HG03025 (cell line): ENCODE measurements at regions not wholly inside any gene's neighbourhood (a gene's known extent, or its start where the extent isn't known, plus 50 kb on each side); places are given as distances from the start of the nearest gene placed in this dataset.

Experiments
- ATAC-seq: cut with Tn5 transposase; IDR thresholded peaks from one replicate; pipeline ENCODE4 v1.9.1; 2021; ENCODE audit warnings: mild to moderate bottlenecking, moderate library complexity; ENCODE audit not compliant: unreplicated experiment, low FRiP score

DNA sequence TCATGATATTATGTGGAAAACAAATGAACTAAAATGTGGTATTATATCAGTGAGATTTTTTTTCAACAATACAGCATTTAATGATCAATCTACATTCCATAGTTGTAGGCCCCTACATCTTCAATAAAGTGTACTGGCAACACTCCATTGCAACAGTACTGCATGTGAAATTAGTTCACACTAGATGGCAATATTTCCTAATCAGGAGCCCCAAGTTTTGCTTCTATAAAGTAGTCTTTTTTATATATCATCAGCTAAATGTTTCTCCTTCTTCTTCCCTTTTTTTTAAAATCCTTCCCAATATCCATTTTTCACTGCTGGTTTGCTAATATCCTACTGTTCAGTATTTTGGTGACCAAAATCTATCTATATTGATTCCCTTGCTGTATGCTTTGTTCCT is 528.3 kb upstream of the ATXN8OS start:
- ATAC-seq = no peak

DNA sequence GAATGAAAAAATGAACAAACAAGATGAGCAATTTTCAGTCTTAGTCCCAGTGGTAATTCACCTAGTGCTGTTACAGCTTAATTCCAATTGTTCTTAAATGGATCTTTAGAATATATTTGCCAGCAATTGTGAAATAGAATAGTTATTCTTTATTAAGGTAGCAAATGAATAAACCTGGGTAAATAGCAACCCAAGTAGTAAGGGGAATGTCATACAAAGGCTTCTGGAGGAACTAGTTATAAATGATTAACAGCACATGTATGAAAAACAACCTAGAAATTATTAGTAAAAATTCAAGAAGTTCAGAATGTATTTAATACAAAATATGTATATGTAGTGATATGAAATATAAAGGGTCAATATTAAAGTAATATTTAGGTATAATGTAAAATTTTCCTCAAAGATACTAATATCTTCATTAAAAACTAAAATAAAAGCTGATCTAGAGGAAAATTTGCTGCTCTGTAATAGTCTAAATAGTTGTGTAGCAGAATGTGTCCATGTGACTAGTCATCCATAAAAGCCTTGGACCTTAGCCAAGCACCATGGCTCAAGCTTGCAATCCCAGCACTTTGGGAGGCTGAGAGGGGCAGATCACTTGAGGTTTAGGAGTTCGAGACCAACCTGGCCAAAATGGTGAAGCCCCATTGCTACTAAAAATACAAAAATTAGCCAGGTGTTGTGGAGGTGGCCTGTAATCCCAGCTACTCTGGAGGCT is 535.9 kb upstream of the ATXN8OS start:
- ATAC-seq = no peak

DNA sequence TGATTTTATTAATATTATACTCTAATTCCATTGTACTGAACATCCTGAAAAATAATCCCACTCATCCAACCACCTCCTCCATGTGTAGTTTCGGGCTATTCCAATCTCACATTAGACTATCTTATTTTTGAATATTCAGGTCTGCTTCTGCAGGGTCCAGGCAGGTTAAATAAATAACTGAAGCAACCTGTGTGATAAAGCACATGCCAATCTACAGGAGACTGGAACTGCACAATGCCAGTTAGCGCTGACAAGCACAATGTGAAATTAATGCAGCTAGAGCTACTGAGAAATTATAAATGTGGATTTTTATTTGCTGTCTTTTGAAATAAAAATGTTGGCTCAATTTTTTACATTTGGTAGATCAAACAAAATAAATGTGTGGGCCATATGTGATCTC is 540.1 kb upstream of the ATXN8OS start:
- no peak for ATAC-seq

DNA sequence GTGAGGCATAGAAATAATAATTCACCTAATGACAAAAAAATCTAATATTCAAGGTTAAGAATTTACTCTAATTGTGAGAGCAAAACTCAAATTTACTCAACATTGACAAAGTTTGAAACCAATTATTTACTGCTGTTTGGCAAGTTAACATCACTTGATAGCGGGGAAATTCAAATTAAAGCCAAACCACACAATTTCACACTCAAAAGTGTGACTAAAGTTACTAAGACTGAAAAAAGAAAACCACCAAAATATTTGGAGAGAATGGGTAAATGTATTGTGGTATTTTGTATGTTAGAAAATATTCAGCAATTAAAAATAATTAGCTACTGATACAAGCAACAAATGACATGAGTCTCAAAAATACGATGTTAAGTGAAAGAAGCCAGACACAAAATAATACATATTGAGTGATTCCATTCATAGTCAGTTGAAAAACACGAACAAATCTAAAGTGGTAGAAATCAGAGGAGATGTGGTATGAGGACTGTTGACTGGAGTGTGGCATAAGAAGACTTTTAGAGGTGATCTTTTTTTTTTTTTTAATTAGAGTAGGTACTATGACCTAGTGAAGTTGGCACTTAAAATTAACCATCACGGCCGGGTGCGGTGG is 541.4 kb upstream of the ATXN8OS start:
- ATAC-seq = no peak

DNA sequence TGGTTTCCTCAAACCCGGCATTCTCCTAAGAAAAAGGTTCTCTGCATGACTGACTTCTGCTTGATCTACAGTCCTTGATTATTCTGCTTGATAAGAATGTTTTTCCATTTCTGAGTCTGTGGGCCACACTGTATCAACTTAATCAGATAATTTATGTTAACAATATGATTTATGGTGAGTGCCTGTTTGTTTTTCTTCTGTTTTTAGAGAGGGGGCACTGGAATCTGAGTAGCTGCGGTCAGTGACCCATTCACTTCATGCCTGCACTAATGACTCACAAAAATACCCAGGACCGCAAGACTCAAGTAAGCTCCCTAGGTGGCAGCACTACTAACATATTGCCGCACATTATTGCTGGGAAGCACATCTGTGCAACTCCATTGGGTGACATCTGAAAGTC is 542.3 kb upstream of the ATXN8OS start:
- peak; percentile 65 for ATAC-seq

DNA sequence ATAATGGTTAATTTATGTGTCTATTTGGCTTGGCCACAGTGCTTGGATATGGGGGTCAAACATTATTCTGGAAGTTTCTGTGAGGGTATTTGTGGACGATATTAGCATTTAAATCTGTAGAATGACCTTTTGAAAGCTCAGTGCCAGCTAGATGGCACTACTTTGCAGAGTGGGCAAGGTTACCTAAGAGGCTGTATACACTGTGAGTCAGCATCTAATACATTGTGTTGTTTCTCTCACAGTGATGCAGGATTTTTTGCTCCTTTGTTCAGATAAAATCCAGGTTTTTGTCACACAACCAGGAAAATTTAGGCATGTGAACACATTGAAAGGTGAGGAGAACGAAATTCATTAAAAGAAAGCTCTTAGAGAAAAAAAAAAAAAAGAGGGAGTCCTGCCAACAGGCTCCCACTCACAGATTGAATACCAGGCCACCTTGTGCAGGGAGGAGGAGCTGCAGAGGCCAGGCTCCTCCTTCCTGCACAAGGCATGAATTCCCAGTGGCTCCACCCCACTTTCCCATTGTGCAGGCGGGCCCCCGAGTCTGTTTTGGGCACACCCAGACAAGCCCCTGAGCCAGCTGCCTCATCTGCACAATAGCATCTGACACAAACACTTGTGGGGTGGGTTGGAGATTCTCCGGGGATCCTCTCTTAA is 551.0 kb upstream of the ATXN8OS start:
- no peak for ATAC-seq

DNA sequence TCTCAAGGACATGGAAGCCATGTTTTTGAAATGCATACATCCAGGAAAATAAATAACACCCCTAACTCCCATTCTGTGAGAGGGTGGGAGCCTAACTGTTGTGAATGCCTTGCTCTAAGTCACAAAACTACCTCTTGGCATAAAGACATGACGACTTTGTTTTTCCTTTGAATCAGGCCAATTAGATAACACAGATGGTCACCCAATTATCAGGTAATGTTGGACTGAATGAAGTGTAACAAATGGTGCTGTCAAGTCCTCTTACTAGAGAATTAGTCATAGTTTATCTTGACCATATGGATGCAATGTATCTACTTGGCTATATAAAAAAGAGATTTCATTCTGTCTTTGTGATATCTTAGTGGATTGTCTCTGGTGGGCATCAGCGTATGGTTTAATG is 553.6 kb upstream of the ATXN8OS start:
- ATAC-seq = no peak

DNA sequence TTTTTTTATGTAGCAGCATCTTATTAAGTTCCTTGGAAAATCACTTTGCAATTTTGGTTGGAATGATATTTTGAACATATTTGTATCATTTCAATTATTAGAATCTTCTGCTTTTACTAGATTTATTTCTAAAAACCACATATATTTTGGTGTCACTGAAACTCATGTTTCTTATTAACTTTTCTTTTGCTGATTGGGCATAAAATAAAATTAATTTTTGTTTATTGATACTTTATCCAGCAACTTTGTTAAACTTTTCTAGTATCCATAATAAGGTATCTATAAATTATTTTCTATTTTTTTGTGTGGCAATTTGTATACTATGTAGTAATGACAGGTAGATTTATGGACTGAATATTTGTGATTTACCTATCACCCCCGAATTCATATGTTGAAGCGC is 556.4 kb upstream of the ATXN8OS start:
- no peak for ATAC-seq

DNA sequence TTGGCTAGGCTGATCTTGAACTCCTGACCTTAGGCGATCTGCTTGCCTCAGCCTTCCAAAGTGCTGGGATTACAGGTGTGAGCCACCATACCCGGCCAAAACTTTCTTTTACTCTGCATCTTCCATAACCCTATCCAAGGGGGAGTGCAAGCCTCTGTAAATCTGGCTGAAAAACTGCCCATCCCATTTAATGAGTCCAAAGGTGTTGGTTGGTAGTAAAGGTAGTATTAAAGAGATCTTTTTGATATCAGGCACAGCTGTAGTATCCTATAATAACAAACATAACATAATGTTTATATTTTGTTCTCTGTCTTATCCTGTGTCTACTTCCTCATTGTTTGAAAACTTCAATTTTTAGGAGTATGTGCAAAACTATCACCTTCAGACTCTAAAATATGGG is 559.8 kb upstream of the ATXN8OS start:
- ATAC-seq = no peak

DNA sequence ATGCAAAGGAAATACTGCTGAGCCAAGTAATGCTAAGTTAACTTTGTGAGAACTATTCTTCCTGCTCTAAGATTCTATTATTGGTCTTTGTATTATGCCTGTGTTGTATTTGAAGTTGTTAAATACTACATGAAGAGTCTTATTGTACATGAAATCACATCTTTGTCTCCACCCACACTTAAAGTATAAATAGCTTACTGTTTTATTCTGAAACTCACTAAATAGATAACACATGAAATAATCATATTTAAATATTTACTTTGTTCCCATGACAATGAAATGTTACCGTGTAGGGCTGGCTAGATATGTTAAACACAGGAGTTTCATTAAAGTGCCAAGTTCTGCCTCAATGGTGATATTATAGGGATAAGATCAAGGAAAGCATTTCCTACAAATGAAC is 562.1 kb upstream of the ATXN8OS start:
- ATAC-seq = no peak

DNA sequence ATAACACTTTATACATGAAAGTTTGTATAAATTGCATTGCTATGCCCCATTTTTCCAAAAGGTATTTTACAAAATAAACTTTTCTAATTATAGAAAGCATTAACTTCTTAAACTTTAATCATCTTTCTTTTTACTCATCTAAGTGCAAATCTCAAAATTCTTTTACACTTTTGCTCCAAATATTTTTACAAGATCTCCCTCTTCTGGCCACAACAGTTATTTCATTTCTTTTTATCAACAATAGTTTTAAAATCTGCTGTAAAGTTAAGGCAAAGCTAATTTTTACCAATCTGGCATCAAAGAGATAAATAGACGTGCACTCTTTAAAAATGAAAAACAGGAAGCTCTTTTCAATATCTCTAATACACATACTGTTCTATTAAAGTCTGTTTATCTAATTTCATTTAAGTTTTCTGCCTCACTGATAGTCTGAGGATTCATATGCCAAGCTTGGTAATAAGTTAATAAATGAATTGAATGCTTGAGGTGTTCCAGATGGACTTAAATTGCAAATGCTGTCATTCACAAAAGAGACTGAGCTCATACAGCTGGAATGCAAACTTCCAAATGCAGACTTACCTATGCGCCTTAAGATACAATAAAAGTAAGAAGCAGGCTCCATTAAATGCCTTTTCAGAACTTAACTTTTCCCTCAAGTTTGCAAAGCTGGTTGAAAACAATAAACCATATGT is 583.0 kb upstream of the ATXN8OS start:
- no peak for ATAC-seq

DNA sequence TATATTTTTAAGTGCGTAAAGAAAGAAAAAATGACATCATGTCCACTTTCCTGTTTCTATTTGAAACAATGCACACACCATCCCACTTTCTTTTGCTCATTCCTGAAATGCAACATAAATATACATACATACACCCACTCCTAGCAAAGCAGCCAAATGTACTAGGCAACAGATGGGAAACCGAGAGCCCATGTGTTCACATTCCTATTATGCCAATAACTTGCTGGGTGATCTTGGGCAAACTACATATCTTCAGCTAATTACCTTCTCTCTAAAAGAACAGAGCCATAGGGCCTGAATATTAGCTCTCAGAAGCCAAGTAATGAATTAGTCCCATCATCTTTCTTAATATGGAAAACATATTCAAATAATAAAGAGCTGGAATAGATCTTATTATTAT is 610.6 kb upstream of the ATXN8OS start:
- ATAC-seq = no peak

DNA sequence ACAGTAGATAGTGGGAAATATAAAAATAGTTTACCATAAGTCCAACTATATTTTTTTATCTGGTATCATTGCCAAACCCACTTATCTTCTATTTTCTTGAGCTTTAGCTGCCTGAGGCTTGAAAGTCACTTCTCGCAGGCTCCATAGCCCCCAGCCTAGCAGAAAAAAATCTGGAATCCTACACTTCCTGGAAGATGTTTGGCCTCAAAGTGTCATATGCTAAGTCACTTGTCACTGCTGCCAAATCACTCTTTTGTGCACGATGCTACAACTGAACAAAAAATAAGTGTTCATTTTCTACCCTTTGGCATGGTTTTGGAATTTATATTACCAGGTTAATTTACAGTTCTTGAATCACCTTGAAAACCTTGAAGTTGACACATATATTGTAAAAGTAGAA is 612.5 kb upstream of the ATXN8OS start:
- ATAC-seq = no peak

DNA sequence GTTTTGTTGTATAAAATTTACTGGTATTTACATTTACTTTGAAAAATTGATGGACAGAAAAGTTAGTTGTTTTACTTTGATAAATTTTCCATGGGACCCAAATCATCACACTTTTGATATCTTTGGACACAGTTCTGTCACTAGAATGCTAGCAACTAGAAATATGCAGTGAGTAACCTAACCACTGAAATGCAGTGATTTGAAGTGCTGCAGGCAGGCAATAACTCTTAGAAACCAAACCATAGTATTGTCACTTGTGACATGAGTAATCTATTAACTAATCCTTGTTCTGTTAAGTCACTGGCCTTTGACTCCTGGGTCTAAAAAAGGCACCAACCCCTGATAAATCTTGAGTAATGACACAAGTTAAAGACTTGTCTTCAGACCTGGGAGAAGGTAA is 620.0 kb upstream of the ATXN8OS start:
- no peak for ATAC-seq

DNA sequence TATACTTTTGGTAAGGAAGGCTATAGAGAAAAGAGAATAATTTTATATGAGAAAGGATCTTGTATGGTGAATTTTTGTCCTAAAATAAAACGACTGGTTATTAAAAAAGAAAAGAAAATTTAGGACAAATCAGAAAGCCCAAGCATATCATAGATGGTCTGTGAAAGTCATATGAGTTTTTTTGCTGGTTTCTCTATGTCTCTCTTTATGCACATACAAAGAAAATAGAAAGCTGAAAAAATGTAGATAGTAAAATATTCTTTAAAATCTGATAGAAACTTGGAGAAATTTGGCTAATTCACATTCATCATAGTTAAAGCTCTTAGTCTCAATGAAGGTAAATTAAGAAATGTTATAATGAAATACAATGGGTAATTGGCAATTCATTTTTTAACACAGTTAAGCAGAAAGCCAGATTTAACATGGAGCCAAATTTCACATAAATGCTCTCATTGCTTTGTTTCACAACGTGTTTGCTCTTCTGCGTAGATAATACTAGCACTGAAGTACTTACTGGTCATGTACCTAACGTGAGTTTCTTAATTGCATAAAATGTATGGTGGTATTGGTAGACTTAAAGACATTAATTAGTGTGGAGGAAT is 621.5 kb upstream of the ATXN8OS start:
- no peak for ATAC-seq

DNA sequence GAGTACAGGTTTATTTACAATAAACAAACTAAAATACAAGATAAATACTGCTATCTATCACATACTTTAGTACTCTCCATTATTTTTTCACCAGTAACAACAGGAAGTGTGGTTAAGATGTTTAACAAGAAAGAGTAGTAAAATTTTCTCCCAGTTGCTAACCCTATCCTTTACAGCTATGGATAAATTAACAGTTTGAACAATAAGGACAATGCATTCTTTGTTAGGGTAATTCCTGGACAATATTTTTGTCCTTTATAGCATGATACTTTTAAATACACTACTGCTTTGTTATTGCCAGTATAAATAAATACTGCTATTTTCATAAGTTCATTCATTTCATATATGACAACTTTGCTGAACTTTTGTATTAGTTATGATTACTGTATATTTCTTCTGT is 630.2 kb upstream of the ATXN8OS start:
- ATAC-seq = no peak

DNA sequence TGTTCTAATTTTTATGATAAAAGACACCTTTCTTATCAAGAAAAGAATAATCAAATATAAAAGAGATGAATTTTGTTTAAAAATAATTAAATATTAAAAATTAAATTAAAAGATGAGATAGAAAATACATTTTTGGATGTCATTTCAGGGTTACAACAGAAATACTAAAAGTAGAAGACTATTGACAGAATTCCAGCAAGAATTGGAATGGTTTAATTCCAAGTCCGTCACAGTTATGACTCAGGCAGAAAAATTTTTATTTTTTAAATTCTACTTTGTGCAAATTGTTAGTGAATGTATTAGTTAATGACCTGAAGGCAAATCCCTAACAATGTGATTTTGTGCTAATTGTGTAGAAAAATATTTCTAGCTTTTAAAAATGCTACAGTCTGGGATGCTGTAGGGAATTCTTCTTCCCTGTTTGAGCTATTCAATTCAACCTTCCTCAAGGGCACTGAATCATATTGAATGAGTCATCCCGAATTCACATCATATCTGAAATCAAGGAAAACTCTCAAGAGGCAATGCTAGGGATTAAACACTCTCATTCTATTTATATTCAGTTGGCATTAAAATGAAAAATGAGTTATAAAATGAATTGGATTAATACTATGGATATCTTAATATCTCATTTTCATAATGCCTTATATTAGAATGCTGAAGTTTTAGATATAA is 633.5 kb upstream of the ATXN8OS start:
- no peak for ATAC-seq

DNA sequence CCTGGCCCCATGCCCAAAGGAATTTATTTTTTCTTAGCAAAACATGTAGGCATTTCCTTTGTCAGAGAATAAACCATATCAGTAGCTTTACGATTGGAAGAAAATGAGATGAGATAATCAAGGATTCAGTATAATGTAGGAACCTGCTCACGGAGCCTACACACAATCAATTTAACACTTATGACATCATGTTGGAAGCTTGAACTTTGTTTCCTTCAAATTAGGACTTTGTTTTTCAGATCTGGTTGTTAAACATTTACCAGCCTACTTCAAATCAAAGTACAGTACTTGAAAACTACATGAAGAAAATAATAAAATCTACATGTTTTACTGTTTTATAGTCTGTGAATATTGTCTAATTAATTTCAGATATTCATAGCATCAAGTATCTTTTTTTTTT is 639.0 kb upstream of the ATXN8OS start:
- ATAC-seq = no peak

DNA sequence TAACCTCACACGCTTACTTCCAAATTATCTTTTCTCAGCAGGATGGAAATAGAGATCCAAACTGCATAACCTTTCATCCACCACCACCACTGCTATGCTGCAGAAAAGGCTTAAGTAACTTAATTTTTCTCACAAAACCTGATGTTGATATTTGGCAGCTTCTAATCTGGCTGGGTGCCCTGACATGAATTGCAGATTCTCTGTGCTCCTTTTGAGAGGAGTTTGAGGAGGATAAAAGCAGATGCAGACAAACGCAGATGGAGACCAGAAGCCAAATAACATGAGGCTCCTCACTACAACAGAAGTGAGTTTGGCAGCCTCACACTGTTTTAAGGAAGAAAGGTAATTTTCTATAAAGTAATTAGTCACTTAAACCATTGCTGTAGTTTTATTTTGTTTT is 646.2 kb upstream of the ATXN8OS start:
- no peak for ATAC-seq

DNA sequence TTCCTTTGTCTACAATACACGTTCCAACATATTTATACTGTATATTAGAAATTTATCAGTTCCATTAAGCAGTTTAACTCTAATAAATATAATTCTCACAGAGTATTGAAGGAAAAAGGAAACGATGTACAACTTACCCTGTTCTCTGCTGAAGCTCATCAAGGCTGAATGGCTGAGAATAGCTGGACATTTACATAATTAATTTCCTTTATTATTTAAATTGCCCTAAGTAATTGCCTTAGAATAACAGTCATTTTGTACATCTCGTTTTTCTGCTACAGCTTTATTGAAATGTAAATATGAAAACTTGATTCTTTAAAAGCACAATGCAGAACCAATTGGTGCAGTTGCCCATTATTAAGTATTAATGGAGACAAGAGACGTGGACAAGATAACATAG is 648.3 kb upstream of the ATXN8OS start:
- no peak for ATAC-seq

DNA sequence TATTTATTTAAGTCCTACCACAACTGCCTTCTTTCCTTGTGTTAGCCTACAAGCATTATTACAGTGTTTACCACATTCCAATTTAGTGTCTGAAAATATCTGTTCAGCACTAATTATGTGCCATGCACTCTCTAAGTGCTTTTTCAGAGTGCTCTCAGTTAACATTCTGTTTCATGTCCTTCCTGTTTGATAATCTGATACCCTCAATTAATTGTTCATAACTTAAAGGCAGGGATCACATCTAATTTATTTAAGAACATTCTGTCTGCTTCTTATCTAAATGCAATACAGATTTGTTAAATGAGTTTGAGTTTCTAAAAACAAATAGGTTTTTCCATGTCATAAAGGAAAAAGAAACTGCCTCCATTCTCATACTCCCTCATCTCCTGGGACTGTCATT is 649.6 kb upstream of the ATXN8OS start:
- ATAC-seq = no peak
